ENCODE measurements at regions not wholly inside any gene's neighbourhood (a gene's known extent, or its start where the extent isn't known, plus 50 kb on each side); places are given as distances from the start of the nearest gene placed in this dataset.

GRCh38 chr2:128967646-128968045, 649.0 kb upstream of the HS6ST1 start:
- DNase-seq (ENCODE audit: low read depth in 3 of 3): no peak

- no peak for DNase-seq (ENCODE audit: low read depth in 3 of 3)
Measured at GRCh38 chr2:128969374-128969773, 650.7 kb upstream of the HS6ST1 start.

GRCh38 chr2:128970332-128971116, 651.9 kb upstream of the HS6ST1 start:
- DNase-seq (ENCODE audit: low read depth in 3 of 3): no peak

GRCh38 chr2:128973566-128973965, 654.9 kb upstream of the HS6ST1 start:
- DNase-seq (ENCODE audit: low read depth in 3 of 3): no peak

GRCh38 chr2:128978212-128978611, 659.5 kb upstream of the HS6ST1 start:
- DNase-seq (ENCODE audit: low read depth in 3 of 3): no peak

GRCh38 chr2:128979182-128979581, 660.5 kb upstream of the HS6ST1 start:
- no peak for DNase-seq (ENCODE audit: low read depth in 3 of 3)

- DNase-seq (ENCODE audit: low read depth in 3 of 3): no peak
Measured at GRCh38 chr2:128980475-128980874, 661.8 kb upstream of the HS6ST1 start.

- no peak for DNase-seq (ENCODE audit: low read depth in 3 of 3)
Measured at GRCh38 chr2:128981353-128981752, 662.7 kb upstream of the HS6ST1 start.

GRCh38 chr2:128982001-128982400, 663.3 kb upstream of the HS6ST1 start:
- DNase-seq (ENCODE audit: low read depth in 3 of 3): no peak

- DNase-seq (ENCODE audit: low read depth in 3 of 3): no peak
Measured at GRCh38 chr2:128982670-128983069, 664.0 kb upstream of the HS6ST1 start.

GRCh38 chr2:128983094-128983493, 664.4 kb upstream of the HS6ST1 start:
- DNase-seq (ENCODE audit: low read depth in 3 of 3): no peak

GRCh38 chr2:128984081-128984480, 665.4 kb upstream of the HS6ST1 start:
- DNase-seq (ENCODE audit: low read depth in 3 of 3): no peak

GRCh38 chr2:128984855-128985254, 666.2 kb upstream of the HS6ST1 start:
- DNase-seq (ENCODE audit: low read depth in 3 of 3): no peak

- no peak for DNase-seq (ENCODE audit: low read depth in 3 of 3)
Measured at GRCh38 chr2:128986026-128986715, 667.5 kb upstream of the HS6ST1 start.

- DNase-seq (ENCODE audit: low read depth in 3 of 3): no peak
Measured at GRCh38 chr2:128986867-128987268, 668.2 kb upstream of the HS6ST1 start.

- DNase-seq (ENCODE audit: low read depth in 3 of 3): no peak
Measured at GRCh38 chr2:128988326-128988725, 669.7 kb upstream of the HS6ST1 start.

- DNase-seq (ENCODE audit: low read depth in 3 of 3): no peak
Measured at GRCh38 chr2:128988967-128989366, 670.3 kb upstream of the HS6ST1 start.

- no peak for DNase-seq (ENCODE audit: low read depth in 3 of 3)
Measured at GRCh38 chr2:128995086-128995485, 676.4 kb upstream of the HS6ST1 start.

- DNase-seq (ENCODE audit: low read depth in 3 of 3): no peak
Measured at GRCh38 chr2:128996078-128996477, 677.4 kb upstream of the HS6ST1 start.

GRCh38 chr2:128997166-128997866, 678.6 kb upstream of the HS6ST1 start:
- no peak for DNase-seq (ENCODE audit: low read depth in 3 of 3)

GRCh38 chr2:129001926-129002325, 683.3 kb upstream of the HS6ST1 start:
- DNase-seq (ENCODE audit: low read depth in 3 of 3): no peak

GRCh38 chr2:129002751-129003150, 684.1 kb upstream of the HS6ST1 start:
- DNase-seq (ENCODE audit: low read depth in 3 of 3): no peak

- DNase-seq (ENCODE audit: low read depth in 3 of 3): no peak
Measured at GRCh38 chr2:129004485-129004884, 685.8 kb upstream of the HS6ST1 start.
